OCI-LY3 (cell line): ENCODE measurements at regions not wholly inside any gene's neighbourhood (a gene's known extent, or its start where the extent isn't known, plus 50 kb on each side); places are given as distances from the start of the nearest gene placed in this dataset.

Experiments
- H2AFZ ChIP-seq: fragments of 200-600, 300-600 bp; shearing (Covaris generic); 2 replicates; pipeline ENCODE4 v1.6.0; 2014; ENCODE audit warnings: antibody characterized with exemption, low read depth, low read length
- H3K27ac ChIP-seq: fragments of 200-600, 300-600 bp; sonication (generic); 2 replicates; pipeline ENCODE4 v1.5.1; 2014; ENCODE audit warnings: mild to moderate bottlenecking, low read length, moderate library complexity, mixed read lengths
- H3K27me3 ChIP-seq: fragments of 200-600, 300-600 bp; sonication (generic); 2 replicates; pipeline ENCODE4 v1.6.1; 2014; ENCODE audit warnings: low read depth, low read length, mixed read lengths
- H3K36me3 ChIP-seq: fragments of 200-600, 300-600 bp; sonication (generic); replicated peaks from 2 replicates; pipeline ENCODE3; 2014; ENCODE audit warnings: low read depth, low read length, mixed read lengths
- H3K4me1 ChIP-seq: fragments of 300-600, 200-600 bp; sonication (generic); 2 replicates; pipeline ENCODE4 v1.6.1; 2014; ENCODE audit warnings: low read length, mixed read lengths
- H3K4me2 ChIP-seq: fragments of 200-600, 300-600 bp; sonication (generic); 2 replicates; pipeline ENCODE4 v1.6.1; 2014; ENCODE audit warnings: low read length, mixed read lengths
- H3K4me3 ChIP-seq: fragments of 300-600, 200-600 bp; sonication (generic); 2 replicates; pipeline ENCODE4 v1.5.1; 2014; ENCODE audit warnings: antibody characterized with exemption, mild to moderate bottlenecking, low read length, moderate library complexity
- H3K79me2 ChIP-seq: fragments of 300-600, 200-600 bp; shearing (Covaris generic); 2 replicates; pipeline ENCODE4 v1.6.1; 2014; ENCODE audit warnings: mild to moderate bottlenecking, low read length, mixed read lengths
- H3K9ac ChIP-seq: fragments of 300-600, 200-600 bp; shearing (Covaris generic); 2 replicates; pipeline ENCODE4 v1.6.0; 2014; ENCODE audit warnings: mild to moderate bottlenecking, low read length, moderate library complexity
- H3K9me3 ChIP-seq: fragments of 200-600, 300-600 bp; shearing (Covaris generic); 2 replicates; pipeline ENCODE4 v1.6.1; 2014; ENCODE audit warnings: low read length, mixed read lengths; ENCODE audit not compliant: insufficient read depth
- H4K20me1 ChIP-seq: fragments of 200-600, 300-600 bp; sonication (generic); 2 replicates; pipeline ENCODE4 v1.6.1; 2016; ENCODE audit warnings: low read length, mixed read lengths; ENCODE audit not compliant: insufficient read depth
- CTCF ChIP-seq: fragments of 200-600, 300-600 bp; sonication (generic); IDR thresholded peaks from 2 replicates; pipeline ENCODE4 v1.5.1; 2014; ENCODE audit warnings: antibody characterized with exemption, low read length, low read depth
- EZH2phosphoT487 ChIP-seq: fragments of 200-600 bp; shearing (Covaris generic); IDR thresholded peaks from 2 replicates; pipeline ENCODE4 v1.6.1; 2018; ENCODE audit warnings: antibody characterized with exemption, mixed run types, low read depth

GRCh38 chr10:8379906-8380832, 325.7 kb downstream of the GATA3 start:
- Histone ChIP-seq H3K27me3 (no peaks in the 10 kb centered on the region), H3K9me3 (no peaks in the 10 kb centered on the region), H2AFZ (no peak overlapping the region), H4K20me1 (no peaks in the 10 kb centered on the region), H3K9ac (no peak overlapping the region), H3K4me3 (no peak overlapping the region), H3K36me3 (no peaks in the 10 kb centered on the region), H3K4me2 (no peak overlapping the region), H3K4me1 (no peaks in the 10 kb centered on the region), H3K27ac (no peak overlapping the region), H3K79me2 (no peaks in the 10 kb centered on the region)
- no peak for TF ChIP-seq CTCF
- no peak for TF ChIP-seq EZH2phosphoT487

- Histone ChIP-seq H3K36me3 (no peaks in the 10 kb centered on the region), H3K4me2 (no peak overlapping the region), H3K27ac (no peak overlapping the region), H3K9ac (no peak overlapping the region), H3K4me3 (no peak overlapping the region), H3K4me1 (no peaks in the 10 kb centered on the region), H2AFZ (no peak overlapping the region), H3K79me2 (no peaks in the 10 kb centered on the region), H4K20me1 (no peaks in the 10 kb centered on the region), H3K27me3 (no peaks in the 10 kb centered on the region), H3K9me3 (no peaks in the 10 kb centered on the region)
- no peak for TF ChIP-seq EZH2phosphoT487
- TF ChIP-seq CTCF = no peak
Measured at GRCh38 chr10:8380833-8381496, 326.5 kb downstream of the GATA3 start.

GRCh38 chr10:8386781-8387180, 332.3 kb downstream of the GATA3 start:
- no peaks in the 10 kb centered on the region for H3K36me3 ChIP-seq
- H3K9ac ChIP-seq = no peak overlapping the region
- H3K4me2 ChIP-seq = no peak overlapping the region
- H2AFZ ChIP-seq = no peak overlapping the region
- no peak overlapping the region for H3K4me3 ChIP-seq
- no peaks in the 10 kb centered on the region for H4K20me1 ChIP-seq
- H3K9me3 ChIP-seq = no peaks in the 10 kb centered on the region
- TF ChIP-seq CTCF (no peak), EZH2phosphoT487 (no peak)
- H3K27me3 ChIP-seq = no peaks in the 10 kb centered on the region
- H3K4me1 ChIP-seq = no peaks in the 10 kb centered on the region
- H3K79me2 ChIP-seq = no peaks in the 10 kb centered on the region
- no peak overlapping the region for H3K27ac ChIP-seq

- no peaks in the 10 kb centered on the region; the same call in 1 of the 2 replicates for H3K27me3 ChIP-seq
Measured at GRCh38 chr10:8389630-8390029, 335.1 kb downstream of the GATA3 start.

More at GRCh38 chr10:8389630-8390029, 335.1 kb downstream of the GATA3 start:
- no peaks in the 10 kb centered on the region for H3K4me1 ChIP-seq
- TF ChIP-seq EZH2phosphoT487 (no peak), CTCF (no peak)
- no peak overlapping the region for H3K4me2 ChIP-seq
- no peak overlapping the region for H3K4me3 ChIP-seq
- H3K9ac ChIP-seq = no peak overlapping the region
- no peaks in the 10 kb centered on the region for H3K79me2 ChIP-seq
- H3K27ac ChIP-seq = no peak overlapping the region
- no peaks in the 10 kb centered on the region for H3K9me3 ChIP-seq
- no peak overlapping the region for H2AFZ ChIP-seq
- no peaks in the 10 kb centered on the region for H4K20me1 ChIP-seq
- H3K36me3 ChIP-seq = no peaks in the 10 kb centered on the region
